ENCODE measurements at regions not wholly inside any gene's neighbourhood (a gene's known extent, or its start where the extent isn't known, plus 50 kb on each side); places are given as distances from the start of the nearest gene placed in this dataset.

GRCh38 chr1:5084676-5085075 is 430.3 kb downstream of the AJAP1 start:
- TF ChIP-seq REST (IDR thresholded peaks at IDR 0.05; ENCODE audit: unreplicated experiment) (no peak), CTCF (conservative IDR thresholded peaks at IDR 0.05; ENCODE audit: low read depth in 2 of 2) (no peak), EZH2phosphoT487 (IDR thresholded peaks at IDR 0.05; ENCODE audit: unreplicated experiment) (no peak), ETS1 (IDR thresholded peaks at IDR 0.05) (no peak)
